Activated B cell treated with CpG ODN at 0.5 μM for 24 hours (primary cell): ENCODE measurements at regions not wholly inside any gene's neighbourhood (a gene's known extent, or its start where the extent isn't known, plus 50 kb on each side); places are given as distances from the start of the nearest gene placed in this dataset.
"Not testable (repeated sequence)": the region's sequence is repeated elsewhere in the genome, so short reads cannot be mapped to it uniquely, and the experiment has no call there.

Experiments used
- ATAC-seq: fragments of 200-7000 bp; cut with Tn5 transposase; one replicate; pipeline ENCODE4 v1.10.0; 2021; ENCODE audit warnings: low read depth, mild to moderate bottlenecking, moderate library complexity
- CTCF ChIA-PET: fragments of 350-600 bp; sonication (Branson Sonifier 250); formaldehyde crosslinking; loops from one replicate; lab custom pipeline; 2021; ENCODE audit warnings: antibody characterized with exemption; lab: Charles Lee
- POLR2A ChIA-PET: fragments of 350-600 bp; sonication (Branson Sonifier 250); formaldehyde crosslinking; loops from one replicate; lab custom pipeline; 2021; ENCODE audit warnings: antibody characterized with exemption; lab: Charles Lee
- DNase-seq: peaks from one replicate; pipeline ENCODE4 v3.0.0; 2022
- H3K27ac Mint-ChIP-seq: one replicate; pipeline ENCODE4 v1.8.0; 2020; ENCODE audit warnings: mixed read lengths
- H3K27me3 Mint-ChIP-seq: one replicate; pipeline ENCODE4 v1.8.0; 2021; ENCODE audit warnings: mixed read lengths
- H3K36me3 Mint-ChIP-seq: one replicate; pipeline ENCODE4 v1.8.0; 2021; ENCODE audit warnings: low read depth, mixed read lengths
- H3K4me1 Mint-ChIP-seq: one replicate; pipeline ENCODE4 v1.8.0; 2021; ENCODE audit warnings: mixed read lengths
- H3K4me3 Mint-ChIP-seq: one replicate; pipeline ENCODE4 v1.8.0; 2020; ENCODE audit warnings: mild to moderate bottlenecking, mixed read lengths
- H3K9me3 Mint-ChIP-seq: one replicate; pipeline ENCODE4 v1.8.0; 2020; ENCODE audit warnings: mixed read lengths
- intact Hi-C: fragments of 100-400 bp; cut with micrococcal nuclease; formaldehyde crosslinking; loops from one replicate; pipeline ENCODE4 v1.15.1; 2024
- TF ChIP-seq, protein P1 (sequence below): fragments of 200-600 bp; IDR thresholded peaks from one replicate; pipeline ENCODE4 v1.8.0; 2022; ENCODE audit warnings: antibody characterized with exemption, mild to moderate bottlenecking

DNA sequence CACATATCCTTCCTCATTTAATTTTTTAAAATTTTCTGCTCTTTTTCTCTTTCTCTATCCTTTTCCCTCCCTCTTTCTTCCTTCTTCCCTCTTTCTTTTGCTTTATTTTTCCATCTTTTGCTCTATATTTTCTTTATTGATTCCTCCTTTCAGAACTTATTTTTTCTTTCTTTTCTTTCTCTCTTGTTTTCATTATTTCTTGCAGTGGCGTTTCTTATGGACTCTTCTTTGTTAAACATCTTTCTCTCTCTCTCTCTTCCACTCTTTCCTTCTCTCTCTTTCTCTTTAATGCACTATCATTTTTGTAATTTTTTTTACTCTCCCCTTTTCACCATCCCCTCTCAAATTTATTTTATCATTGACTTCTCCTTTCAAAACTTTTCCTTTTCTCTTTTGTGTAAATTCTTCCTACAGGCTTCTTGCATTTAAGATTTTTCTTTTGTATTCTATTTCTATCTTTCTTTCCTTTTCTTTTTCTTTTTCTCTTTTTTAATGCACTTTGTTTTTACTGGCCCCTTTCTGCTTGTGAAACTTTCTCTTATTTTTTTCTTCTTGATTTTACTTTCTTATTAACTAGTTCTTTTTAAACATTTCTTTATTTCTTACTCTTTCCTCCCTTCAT lies 97.0 kb downstream of the RBMX2 start:
- no peak overlapping the region for H3K4me3 Mint-ChIP-seq
- intact Hi-C loops, result no loop called here
- H3K27me3 Mint-ChIP-seq, result peaks cover 3% of the 10 kb centered on the region
- no peaks in the 10 kb centered on the region for H3K9me3 Mint-ChIP-seq
- DNase-seq (no peak), ATAC-seq (no peak)
- CTCF ChIA-PET, result no interaction called here
- H3K36me3 Mint-ChIP-seq, result no peaks in the 10 kb centered on the region
- POLR2A ChIA-PET, result no interaction called here
- no peak overlapping the region for H3K27ac Mint-ChIP-seq
- no peaks in the 10 kb centered on the region for H3K4me1 Mint-ChIP-seq
- TF ChIP-seq, protein P1, sequence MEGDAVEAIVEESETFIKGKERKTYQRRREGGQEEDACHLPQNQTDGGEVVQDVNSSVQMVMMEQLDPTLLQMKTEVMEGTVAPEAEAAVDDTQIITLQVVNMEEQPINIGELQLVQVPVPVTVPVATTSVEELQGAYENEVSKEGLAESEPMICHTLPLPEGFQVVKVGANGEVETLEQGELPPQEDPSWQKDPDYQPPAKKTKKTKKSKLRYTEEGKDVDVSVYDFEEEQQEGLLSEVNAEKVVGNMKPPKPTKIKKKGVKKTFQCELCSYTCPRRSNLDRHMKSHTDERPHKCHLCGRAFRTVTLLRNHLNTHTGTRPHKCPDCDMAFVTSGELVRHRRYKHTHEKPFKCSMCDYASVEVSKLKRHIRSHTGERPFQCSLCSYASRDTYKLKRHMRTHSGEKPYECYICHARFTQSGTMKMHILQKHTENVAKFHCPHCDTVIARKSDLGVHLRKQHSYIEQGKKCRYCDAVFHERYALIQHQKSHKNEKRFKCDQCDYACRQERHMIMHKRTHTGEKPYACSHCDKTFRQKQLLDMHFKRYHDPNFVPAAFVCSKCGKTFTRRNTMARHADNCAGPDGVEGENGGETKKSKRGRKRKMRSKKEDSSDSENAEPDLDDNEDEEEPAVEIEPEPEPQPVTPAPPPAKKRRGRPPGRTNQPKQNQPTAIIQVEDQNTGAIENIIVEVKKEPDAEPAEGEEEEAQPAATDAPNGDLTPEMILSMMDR, result no peak

DNA sequence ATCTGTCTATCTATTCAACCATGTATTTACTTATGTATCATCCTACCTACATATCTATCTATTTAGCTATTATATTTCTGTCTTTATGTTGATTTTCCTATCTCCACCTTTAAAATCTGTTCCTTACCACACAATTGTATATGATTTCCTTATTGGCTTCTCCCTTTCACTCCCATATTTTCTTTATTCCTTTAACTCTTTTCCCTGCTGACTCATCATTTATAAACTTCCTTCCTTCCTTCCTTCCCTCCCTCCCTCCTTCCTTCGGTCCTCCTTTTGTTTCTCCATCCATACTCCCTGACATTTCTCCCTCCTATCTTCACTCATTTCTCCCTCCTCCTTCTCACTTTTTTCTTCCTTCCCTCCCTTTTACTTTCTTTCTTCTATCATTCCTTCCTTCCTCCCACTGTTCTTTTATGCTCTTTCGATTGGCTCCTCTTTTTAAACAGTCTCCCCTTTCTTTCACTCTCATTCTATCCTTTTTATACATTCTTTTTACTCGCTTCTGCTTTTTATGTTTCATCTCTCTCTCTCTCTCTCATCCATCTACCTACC lies 100.3 kb downstream of the RBMX2 start:
- POLR2A ChIA-PET, result no interaction called here

GRCh38 chrX:130504019-130504418 lies 102.2 kb downstream of the RBMX2 start:
- ChIA-PET CTCF (no interaction called here), POLR2A (no interaction called here)

More for the DNA sequence above, 100.3 kb downstream of the RBMX2 start:
- Mint-ChIP-seq H3K4me3 (no peak overlapping the region), H3K4me1 (no peaks in the 10 kb centered on the region), H3K36me3 (no peaks in the 10 kb centered on the region), H3K27ac (no peak overlapping the region), H3K9me3 (no peaks in the 10 kb centered on the region), H3K27me3 (no peaks in the 10 kb centered on the region)
- CTCF ChIA-PET, result no interaction called here
- intact Hi-C loops, result no loop called here
- ATAC-seq, result no peak
- TF ChIP-seq, protein P1, result no peak
- DNase-seq, result no peak

GRCh38 chrX:130507015-130507414 lies 105.2 kb downstream of the RBMX2 start:
- POLR2A ChIA-PET, result no interaction called here
- TF ChIP-seq, protein P1, result no peak

More at GRCh38 chrX:130504019-130504418, 102.2 kb downstream of the RBMX2 start:
- no peak overlapping the region for H3K4me3 Mint-ChIP-seq
- H3K4me1 Mint-ChIP-seq, result no peaks in the 10 kb centered on the region
- H3K27ac Mint-ChIP-seq, result no peak overlapping the region
- TF ChIP-seq, protein P1, result no peak
- H3K9me3 Mint-ChIP-seq, result no peaks in the 10 kb centered on the region
- ATAC-seq, result no peak
- no peak for DNase-seq
- H3K27me3 Mint-ChIP-seq, result no peaks in the 10 kb centered on the region
- intact Hi-C loops, result no loop called here
- H3K36me3 Mint-ChIP-seq, result no peaks in the 10 kb centered on the region

GRCh38 chrX:130512534-130512933 lies 110.7 kb downstream of the RBMX2 start:
- H3K9me3 Mint-ChIP-seq, CTCF ChIA-PET, intact Hi-C loops, DNase-seq, H3K27me3 Mint-ChIP-seq, H3K27ac Mint-ChIP-seq, H3K4me1 Mint-ChIP-seq, H3K4me3 Mint-ChIP-seq, H3K36me3 Mint-ChIP-seq, POLR2A ChIA-PET, ATAC-seq: not testable (repeated sequence)

More at GRCh38 chrX:130507015-130507414, 105.2 kb downstream of the RBMX2 start:
- Mint-ChIP-seq H3K27ac (no peak overlapping the region), H3K4me1 (no peaks in the 10 kb centered on the region), H3K36me3 (no peaks in the 10 kb centered on the region), H3K4me3 (no peak overlapping the region), H3K27me3 (peaks cover 3% of the 10 kb centered on the region), H3K9me3 (no peaks in the 10 kb centered on the region)
- CTCF ChIA-PET, result no interaction called here
- ATAC-seq (no peak), DNase-seq (no peak)
- intact Hi-C loops, result no loop called here
